Adipocyte (in vitro differentiated cells): ENCODE measurements at regions not wholly inside any gene's neighbourhood (a gene's known extent, or its start where the extent isn't known, plus 50 kb on each side); places are given as distances from the start of the nearest gene placed in this dataset.

Source experiments
- DNase-seq: peaks from one replicate; pipeline ENCODE4 v3.0.0-alpha.2; 2015; ENCODE audit warnings: low read depth
- H3K27me3 ChIP-seq: replicated peaks from 2 replicates; pipeline ENCODE4 v1.7.0; 2013; ENCODE audit warnings: mild to moderate bottlenecking, low read length, moderate library complexity; ENCODE audit not compliant: control insufficient read depth, insufficient read depth
- H3K36me3 ChIP-seq: 2 replicates; pipeline ENCODE4 v1.7.0; 2013; ENCODE audit warnings: low read length, mild to moderate bottlenecking, moderate library complexity; ENCODE audit not compliant: control insufficient read depth, insufficient read depth, severe bottlenecking
- H3K4me1 ChIP-seq: 2 replicates; pipeline ENCODE4 v1.7.0; 2013; ENCODE audit warnings: mild to moderate bottlenecking, low read length, moderate library complexity; ENCODE audit not compliant: control insufficient read depth, insufficient read depth
- H3K4me3 ChIP-seq: 2 replicates; pipeline ENCODE4 v1.7.0; 2013; ENCODE audit warnings: mild to moderate bottlenecking, low read length, moderate library complexity
- H3K9ac ChIP-seq: 2 replicates; pipeline ENCODE4 v1.7.0; 2013; ENCODE audit warnings: mild to moderate bottlenecking, low read length, moderate library complexity
- H3K9me3 ChIP-seq: 2 replicates; pipeline ENCODE4 v1.7.0; 2013; ENCODE audit warnings: mild to moderate bottlenecking, low read length, moderate library complexity; ENCODE audit not compliant: control insufficient read depth

GRCh38 chr6:163850874-163851273, 436.4 kb downstream of the QKI start:
- DNase-seq = no peak
- Histone ChIP-seq H3K9ac (no peak overlapping the region), H3K4me3 (no peak overlapping the region), H3K9me3 (peaks cover 18% of the 10 kb centered on the region), H3K36me3 (no peaks in the 10 kb centered on the region), H3K4me1 (no peaks in the 10 kb centered on the region), H3K27me3 (no peaks in the 10 kb centered on the region)

- peaks cover 8% of the 10 kb centered on the region for H3K27me3 ChIP-seq
- H3K9me3 ChIP-seq = no peaks in the 10 kb centered on the region
- no peaks in the 10 kb centered on the region for H3K36me3 ChIP-seq
- H3K4me3 ChIP-seq = no peak overlapping the region
- no peak for DNase-seq
- no peak overlapping the region for H3K9ac ChIP-seq
- no peaks in the 10 kb centered on the region for H3K4me1 ChIP-seq
Observed at GRCh38 chr6:163844761-163845160, 430.2 kb downstream of the QKI start.

- Histone ChIP-seq H3K4me1 (no peaks in the 10 kb centered on the region), H3K27me3 (peaks cover 8% of the 10 kb centered on the region), H3K9ac (no peak overlapping the region), H3K4me3 (no peak overlapping the region), H3K9me3 (no peaks in the 10 kb centered on the region), H3K36me3 (no peaks in the 10 kb centered on the region)
- DNase-seq = no peak
Observed at GRCh38 chr6:163844357-163844756, 429.8 kb downstream of the QKI start.

- Histone ChIP-seq H3K4me3 (no peak overlapping the region), H3K9ac (no peak overlapping the region), H3K9me3 (no peaks in the 10 kb centered on the region), H3K36me3 (no peaks in the 10 kb centered on the region), H3K4me1 (peaks cover under 1% of the 10 kb centered on the region), H3K27me3 (peaks cover 8% of the 10 kb centered on the region)
- no peak for DNase-seq
Observed at GRCh38 chr6:163843218-163843617, 428.7 kb downstream of the QKI start.

- DNase-seq = no peak
- Histone ChIP-seq H3K4me1 (peaks cover 8% of the 10 kb centered on the region), H3K9me3 (no peaks in the 10 kb centered on the region), H3K4me3 (no peak overlapping the region), H3K27me3 (peaks cover 8% of the 10 kb centered on the region), H3K36me3 (no peaks in the 10 kb centered on the region), H3K9ac (no peak overlapping the region)
Observed at GRCh38 chr6:163842467-163842866, 427.9 kb downstream of the QKI start.

- DNase-seq = no peak
- Histone ChIP-seq H3K9ac (no peak overlapping the region), H3K4me1 (peaks cover 9% of the 10 kb centered on the region), H3K36me3 (no peaks in the 10 kb centered on the region), H3K9me3 (no peaks in the 10 kb centered on the region), H3K4me3 (no peak overlapping the region), H3K27me3 (peaks cover 8% of the 10 kb centered on the region)
Observed at GRCh38 chr6:163841733-163842132, 427.2 kb downstream of the QKI start.

- H3K36me3 ChIP-seq = no peaks in the 10 kb centered on the region
- H3K27me3 ChIP-seq = peaks cover 8% of the 10 kb centered on the region
- H3K4me1 ChIP-seq = peaks cover 9% of the 10 kb centered on the region
- H3K4me3 ChIP-seq = no peak overlapping the region
- no peak for DNase-seq
- no peak overlapping the region for H3K9ac ChIP-seq
- no peaks in the 10 kb centered on the region for H3K9me3 ChIP-seq
Observed at GRCh38 chr6:163841326-163841725, 426.8 kb downstream of the QKI start.

GRCh38 chr6:163840880-163841279, 426.4 kb downstream of the QKI start:
- Histone ChIP-seq H3K9ac (no peak overlapping the region), H3K4me1 (peaks cover 9% of the 10 kb centered on the region), H3K9me3 (no peaks in the 10 kb centered on the region), H3K4me3 (no peak overlapping the region), H3K27me3 (peaks cover 8% of the 10 kb centered on the region), H3K36me3 (no peaks in the 10 kb centered on the region)
- DNase-seq = no peak

GRCh38 chr6:163839296-163839695, 424.8 kb downstream of the QKI start:
- peaks cover 9% of the 10 kb centered on the region for H3K4me1 ChIP-seq
- no peaks in the 10 kb centered on the region for H3K9me3 ChIP-seq
- H3K27me3 ChIP-seq = peaks cover 8% of the 10 kb centered on the region
- H3K4me3 ChIP-seq = no peak overlapping the region
- no peak overlapping the region for H3K9ac ChIP-seq
- no peak for DNase-seq
- no peaks in the 10 kb centered on the region for H3K36me3 ChIP-seq

GRCh38 chr6:163837691-163838431, 423.3 kb downstream of the QKI start:
- DNase-seq = no peak
- Histone ChIP-seq H3K27me3 (peaks cover under 1% of the 10 kb centered on the region), H3K4me3 (peak overlapping the region; percentile 37), H3K9ac (no peak overlapping the region), H3K4me1 (peaks cover 9% of the 10 kb centered on the region), H3K9me3 (no peaks in the 10 kb centered on the region), H3K36me3 (no peaks in the 10 kb centered on the region)

GRCh38 chr6:163836876-163837690, 422.6 kb downstream of the QKI start:
- Histone ChIP-seq H3K4me3 (peak overlapping the region; percentile 37), H3K4me1 (peaks cover 9% of the 10 kb centered on the region), H3K36me3 (no peaks in the 10 kb centered on the region), H3K9me3 (no peaks in the 10 kb centered on the region), H3K27me3 (no peaks in the 10 kb centered on the region), H3K9ac (no peak overlapping the region)
- no peak for DNase-seq
